Endothelial cell of umbilical vein (primary cell): ENCODE measurements at regions not wholly inside any gene's neighbourhood (a gene's known extent, or its start where the extent isn't known, plus 50 kb on each side); places are given as distances from the start of the nearest gene placed in this dataset.

Experiments
- CTCF ChIP-seq, 2 donors: IDR thresholded peaks; 1 replicate in 1 of 2; 2 replicates in 1 of 2; pipeline ENCODE4 v1.5.1; 2011; ENCODE audit warnings: low read length in 2 of 2, mild to moderate bottlenecking in 2 of 2, moderate library complexity in 2 of 2, control low read depth in 1 of 2, inconsistent platforms in 1 of 2, low read depth in 1 of 2; ENCODE audit not compliant: insufficient read depth in 1 of 2; ENCODE audit errors: extremely low read depth in 1 of 2
- EZH2 ChIP-seq: IDR thresholded peaks from 2 replicates; pipeline ENCODE4 v1.6.1; 2012; ENCODE audit warnings: borderline replicate concordance, low read depth, mild to moderate bottlenecking, moderate library complexity, low read length, inconsistent platforms; ENCODE audit not compliant: severe bottlenecking
- JUN ChIP-seq: IDR thresholded peaks from 2 replicates; pipeline ENCODE4 v1.6.1; 2011; ENCODE audit warnings: borderline replicate concordance, low read depth; ENCODE audit not compliant: insufficient read length, insufficient read depth
- MYC ChIP-seq: IDR thresholded peaks from one replicate; pipeline ENCODE4 v1.6.1; 2011; ENCODE audit warnings: mild to moderate bottlenecking, low read depth, low read length
- POLR2AphosphoS5 ChIP-seq: IDR thresholded peaks from 2 replicates; pipeline ENCODE4 v1.6.1; 2012; ENCODE audit warnings: low read depth, mild to moderate bottlenecking, control low read depth, low read length, moderate library complexity; ENCODE audit not compliant: insufficient read depth
- TF ChIP-seq, protein P1 (sequence below): IDR thresholded peaks from 2 replicates; pipeline ENCODE4 v1.6.1; 2011; ENCODE audit not compliant: insufficient read depth, insufficient read length

- TF ChIP-seq CTCF (IDR thresholded peaks at IDR 0.05; ENCODE audit: extremely low read depth in 1 of 2, insufficient read depth in 1 of 2, low read depth in 1 of 2, low read length in 2 of 2) = no peak
- no peak for TF ChIP-seq POLR2AphosphoS5
- TF ChIP-seq JUN = no peak
- TF ChIP-seq, protein P1, sequence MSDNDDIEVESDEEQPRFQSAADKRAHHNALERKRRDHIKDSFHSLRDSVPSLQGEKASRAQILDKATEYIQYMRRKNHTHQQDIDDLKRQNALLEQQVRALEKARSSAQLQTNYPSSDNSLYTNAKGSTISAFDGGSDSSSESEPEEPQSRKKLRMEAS = no peak
- TF ChIP-seq EZH2 = no peak
- no peak for TF ChIP-seq MYC
These were observed 54.5 kb upstream of the DSP start for GRCh38 chr6:7486951-7487350.
